Sciatic nerve (tissue), 2 donors: ENCODE measurements at regions not wholly inside any gene's neighbourhood (a gene's known extent, or its start where the extent isn't known, plus 50 kb on each side); places are given as distances from the start of the nearest gene placed in this dataset.
A peak's percentile ranks its signal among the peaks of the same experiment; 100 is the strongest.

Experiments
- ATAC-seq: fragments of 200-7000 bp; cut with Tn5 transposase; one replicate; pipeline ENCODE4 v1.9.1; 2020; ENCODE audit warnings: mild to moderate bottlenecking, moderate library complexity
- DNase-seq: peaks from one replicate; pipeline ENCODE4 v3.0.0-alpha.2; 2020; ENCODE audit warnings: low spot score
- intact Hi-C: fragments of 100-400 bp; cut with DNase I; formaldehyde crosslinking; loops from one replicate; pipeline ENCODE4 v1.14.2; 2022
- donor health status: DM: no; HTN: no; CAD: no.
- donor health status: DM: no; HTN: no; CAD: no.

GRCh38 chr6:14614631-14615030, 497.1 kb downstream of the CD83 start:
- no peak for ATAC-seq
- intact Hi-C loops = no loop called here

DNA sequence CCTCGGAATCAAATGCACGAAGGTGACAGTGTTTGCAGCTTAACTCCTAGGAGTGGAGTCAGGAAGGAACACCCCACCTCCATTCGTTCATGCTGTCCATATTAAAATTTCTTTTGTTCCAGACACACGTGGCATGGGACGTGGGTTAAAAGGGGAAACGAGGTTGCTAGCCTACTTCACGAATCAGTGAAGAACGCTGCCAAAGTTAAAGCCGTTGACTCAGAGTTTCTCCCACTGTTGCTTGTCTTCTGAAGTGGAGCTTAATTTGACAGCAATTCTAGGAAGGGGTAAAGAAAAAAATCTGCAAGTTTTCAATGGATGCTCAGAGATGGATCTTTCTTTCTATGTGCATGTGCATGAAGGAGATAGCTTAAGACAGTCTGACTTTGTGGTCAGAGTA, 499.1 kb downstream of the CD83 start:
- ATAC-seq = no peak

More at GRCh38 chr6:14614631-14615030, 497.1 kb downstream of the CD83 start:
- no peak for DNase-seq

DNA sequence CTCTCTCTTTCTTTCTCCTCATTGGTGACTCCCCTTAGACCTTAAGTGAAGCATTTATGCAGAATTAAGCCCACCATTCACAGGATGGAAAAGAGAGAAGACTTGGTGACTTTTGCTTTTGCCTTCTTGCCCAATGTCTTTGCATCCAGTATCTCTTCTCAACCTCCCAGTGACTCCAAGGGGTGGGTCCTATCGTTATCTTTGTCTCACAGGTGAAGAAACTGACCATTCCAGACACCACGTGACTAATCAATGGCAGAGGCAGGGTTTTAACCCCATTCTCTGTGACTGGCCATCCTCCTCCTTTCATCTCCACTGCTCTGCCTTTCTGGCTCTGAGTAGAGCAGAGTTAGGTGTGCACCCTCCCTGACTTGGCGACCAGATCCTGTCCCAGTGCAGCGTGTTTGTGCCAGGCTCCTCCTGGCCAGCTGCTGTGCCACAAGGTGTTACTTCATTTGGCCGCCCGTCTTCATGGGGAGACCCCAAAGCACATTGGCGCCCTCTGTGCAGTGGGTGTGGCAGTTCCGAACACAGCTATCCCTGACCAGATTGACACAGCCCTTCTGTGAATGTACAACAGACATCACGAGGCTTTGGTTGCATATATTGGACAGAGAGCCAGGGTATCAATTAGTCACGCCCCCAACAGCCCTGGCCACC, 501.3 kb downstream of the CD83 start:
- DNase-seq (no peak), ATAC-seq (no peak)
- intact Hi-C loops = no loop called here

More for the DNA sequence above, 499.1 kb downstream of the CD83 start:
- DNase-seq = no peak
- intact Hi-C loops = no loop called here

GRCh38 chr6:14619419-14619781, 501.8 kb downstream of the CD83 start:
- intact Hi-C loops = no loop called here
- DNase-seq (no peak), ATAC-seq (no peak)

DNA sequence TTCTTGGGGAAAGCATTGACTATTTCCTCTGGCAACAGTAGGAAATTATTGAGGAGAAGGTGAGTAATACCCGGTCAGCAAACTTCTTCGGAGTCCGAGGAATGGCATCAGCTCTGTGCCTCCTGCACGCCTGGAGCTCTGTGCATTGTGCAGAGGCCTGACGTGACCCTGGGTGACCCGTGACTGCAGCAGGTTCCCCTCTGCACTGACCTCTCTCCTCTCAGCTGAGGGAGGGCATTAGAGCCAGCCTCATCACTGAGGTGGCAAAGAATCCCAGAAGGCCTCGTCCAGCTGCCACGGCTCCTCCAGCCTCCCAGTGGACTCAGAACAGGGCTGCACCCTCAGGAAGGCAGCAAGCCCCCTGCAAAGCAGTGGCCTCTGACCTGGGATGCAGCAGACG, 502.9 kb downstream of the CD83 start:
- no peak for ATAC-seq
- DNase-seq = no peak
- intact Hi-C loops = no loop called here

DNA sequence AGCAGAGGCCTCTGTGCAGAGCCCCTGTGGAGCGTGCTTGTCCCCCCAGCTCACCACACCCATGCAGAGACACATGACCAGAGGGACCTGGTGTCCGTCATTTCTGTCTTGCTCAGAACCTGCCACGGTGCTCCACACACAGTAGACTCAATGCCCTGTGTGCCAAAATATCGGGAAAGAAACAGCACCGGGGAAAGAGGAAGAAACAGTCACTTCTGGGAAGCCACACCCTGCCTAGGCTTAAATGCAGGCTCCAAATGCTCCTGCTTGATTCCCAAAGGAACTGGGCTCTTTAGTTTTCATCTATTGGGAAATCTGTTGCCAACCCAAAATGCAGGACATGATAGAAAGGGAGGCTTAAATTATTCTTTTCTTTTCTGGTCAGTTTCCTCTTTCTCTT, 503.9 kb downstream of the CD83 start:
- intact Hi-C loops = no loop called here
- no peak for ATAC-seq
- no peak for DNase-seq

- no peak for ATAC-seq
- no peak for DNase-seq
- intact Hi-C loops = no loop called here
These were observed 504.5 kb downstream of the CD83 start for GRCh38 chr6:14622085-14622484.

GRCh38 chr6:14622909-14623505, 505.4 kb downstream of the CD83 start:
- intact Hi-C loops = no loop called here
- ATAC-seq = no peak
- no peak for DNase-seq

DNA sequence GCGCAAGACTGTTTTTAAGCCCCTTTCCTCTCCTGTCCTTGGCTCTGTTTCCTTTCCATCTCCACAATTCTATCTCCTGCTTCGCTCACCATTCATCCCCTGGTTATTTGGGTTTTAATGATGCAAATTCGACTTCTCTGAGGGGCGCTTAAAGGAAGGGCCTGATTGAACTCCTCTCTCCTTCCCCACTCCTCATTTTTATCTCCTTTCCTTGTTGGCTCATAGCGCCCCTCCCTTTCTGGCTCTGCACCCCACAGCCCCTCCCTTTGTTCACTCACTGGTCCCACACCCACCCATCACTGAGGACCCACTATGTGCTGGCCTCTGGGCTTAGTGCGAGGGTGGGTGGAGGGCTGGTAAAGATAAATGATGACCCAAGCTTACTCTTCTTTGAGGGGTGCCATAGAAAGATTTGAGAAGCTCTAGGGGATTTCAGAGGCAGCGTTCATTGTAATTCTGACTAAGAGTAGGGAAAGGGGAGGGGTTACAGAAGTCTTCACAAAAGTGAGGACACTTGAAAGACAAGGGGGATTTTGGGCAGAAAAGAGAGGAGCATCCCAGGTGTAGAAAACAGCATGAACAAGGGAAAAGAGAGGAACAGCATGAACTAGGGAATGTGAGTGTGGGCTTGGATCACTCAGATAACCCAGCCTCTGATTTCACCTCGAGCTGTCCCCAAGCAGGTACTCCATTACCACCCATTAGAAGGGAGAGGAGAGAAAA, 507.8 kb downstream of the CD83 start:
- no peak for ATAC-seq
- intact Hi-C loops = no loop called here

GRCh38 chr6:14626556-14626955, 509.0 kb downstream of the CD83 start:
- no peak for DNase-seq
- ATAC-seq = no peak
- intact Hi-C loops = no loop called here

More for the DNA sequence above, 507.8 kb downstream of the CD83 start:
- no peak for DNase-seq

DNA sequence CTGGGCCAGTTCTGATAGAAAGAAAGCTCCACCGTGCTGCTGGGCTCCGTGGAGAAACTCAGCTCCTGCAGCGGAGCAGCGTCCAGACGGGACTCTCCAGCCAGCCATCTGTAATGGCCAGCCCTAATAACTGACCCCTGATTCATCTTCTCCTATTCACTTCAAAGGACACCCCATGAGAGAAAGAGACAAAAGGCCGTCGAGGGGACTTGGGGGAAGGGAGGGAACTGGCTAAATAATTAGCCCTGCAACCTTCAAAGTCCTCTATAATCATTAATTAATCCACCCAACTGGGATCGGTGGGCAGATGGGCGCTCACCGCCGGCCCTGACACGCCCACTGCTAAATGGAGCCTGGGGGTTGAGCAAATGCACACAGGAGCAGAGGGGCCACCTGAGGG, 512.4 kb downstream of the CD83 start:
- ATAC-seq = no peak

DNA sequence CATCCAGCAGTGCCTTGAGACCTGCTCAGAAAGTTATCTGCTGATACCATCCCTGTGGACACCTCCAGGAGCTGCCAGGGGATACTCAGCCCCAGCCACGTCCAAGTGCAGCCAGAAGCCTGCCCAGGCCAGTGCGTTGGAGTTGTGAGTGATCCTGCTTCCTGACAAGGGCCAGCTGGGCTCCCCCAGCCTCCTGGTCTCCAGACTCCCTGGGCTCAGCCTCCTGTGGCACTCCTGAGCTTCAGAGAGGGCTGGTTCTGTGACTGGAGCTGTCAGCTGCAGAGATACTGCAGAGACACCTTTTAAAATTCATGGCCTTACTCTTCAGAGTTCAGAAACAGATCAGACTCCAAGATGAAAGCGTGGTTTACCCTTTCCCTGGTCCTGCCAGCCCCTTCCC, 515.9 kb downstream of the CD83 start:
- no peak for DNase-seq
- intact Hi-C loops = no loop called here
- ATAC-seq = no peak

More for the DNA sequence above, 512.4 kb downstream of the CD83 start:
- intact Hi-C loops = no loop called here
- no peak for DNase-seq

DNA sequence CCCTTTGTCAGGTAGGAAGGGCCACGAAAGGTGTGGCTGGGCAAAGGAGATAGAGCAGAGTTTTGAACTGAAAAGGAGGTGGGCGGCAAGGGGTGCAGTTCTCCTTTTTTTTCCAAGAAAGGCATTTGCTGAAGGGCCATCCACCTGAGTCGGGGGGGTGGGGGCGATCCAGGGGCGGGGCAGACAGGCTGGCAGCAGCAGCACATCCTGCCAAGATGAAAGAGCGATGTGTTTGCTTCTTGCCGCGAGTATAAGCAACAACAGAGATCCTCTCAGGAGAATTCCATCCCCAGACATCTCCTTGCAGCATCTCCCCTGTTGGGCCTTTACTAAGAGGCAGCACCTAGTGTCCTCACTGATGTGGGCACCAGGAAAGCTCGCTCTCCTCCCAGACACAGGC, 516.5 kb downstream of the CD83 start:
- DNase-seq (no peak), ATAC-seq (no peak)

DNA sequence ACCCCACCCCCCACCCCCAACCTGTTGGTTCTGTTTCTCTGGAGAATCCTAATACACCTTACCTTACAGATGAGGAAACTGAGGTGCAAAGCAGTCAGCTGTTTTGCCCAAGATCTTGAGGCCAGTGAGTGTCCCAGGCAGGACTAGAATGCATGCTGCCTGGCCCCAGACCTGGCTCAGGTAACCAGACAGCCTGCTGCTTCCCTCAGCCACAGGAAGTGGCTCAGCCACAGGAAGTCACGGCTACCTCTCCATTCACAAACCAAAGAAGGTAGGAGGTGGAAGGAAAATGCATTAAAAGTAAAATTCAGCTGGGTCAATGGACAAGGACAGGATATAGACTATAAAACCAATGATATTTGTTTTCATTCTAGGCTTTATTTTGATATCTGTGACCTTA, 517.6 kb downstream of the CD83 start:
- DNase-seq = no peak
- no peak for ATAC-seq
- intact Hi-C loops = no loop called here

More for the DNA sequence above, 516.5 kb downstream of the CD83 start:
- intact Hi-C loops = no loop called here

DNA sequence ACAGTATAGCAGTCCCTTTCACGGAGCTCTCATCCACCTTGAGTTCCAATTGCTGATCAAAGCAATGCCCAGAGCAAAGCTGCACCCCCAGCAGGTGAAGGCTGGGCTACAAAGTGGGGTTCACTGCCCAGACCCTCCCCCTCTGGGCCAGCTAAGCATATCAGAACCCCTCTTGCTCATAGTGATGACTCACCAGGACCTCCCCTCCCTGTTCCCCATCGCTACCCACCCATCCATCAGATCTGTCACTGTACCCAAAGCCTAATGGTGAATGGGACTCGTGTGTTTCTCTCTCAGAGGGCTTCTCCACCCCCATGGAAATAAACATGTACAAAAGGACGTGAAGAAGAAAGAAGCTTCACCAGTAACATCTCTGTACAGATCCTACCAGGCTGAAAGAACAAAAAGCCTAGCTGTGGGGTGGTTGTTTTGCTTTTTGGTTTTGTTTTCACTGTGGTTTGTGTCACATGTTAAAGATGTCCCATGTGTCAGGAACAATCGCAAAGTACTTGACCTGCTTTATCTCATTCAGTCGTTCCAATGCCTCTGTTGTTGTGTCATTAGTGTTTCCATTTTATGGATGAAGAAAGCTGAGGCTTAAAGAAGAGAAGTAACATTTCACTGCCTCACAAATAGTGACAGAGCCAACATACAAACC, 518.5 kb downstream of the CD83 start:
- ATAC-seq (no peak), DNase-seq (no peak)
- intact Hi-C loops = no loop called here

GRCh38 chr6:14638435-14638905, 520.9 kb downstream of the CD83 start:
- DNase-seq (no peak), ATAC-seq (no peak)
- intact Hi-C loops = no loop called here

- ATAC-seq (peak; percentile 72), DNase-seq (no peak)
- intact Hi-C loops = no loop called here
These were observed 521.6 kb downstream of the CD83 start for GRCh38 chr6:14638906-14639761.

GRCh38 chr6:14639983-14640599, 522.5 kb downstream of the CD83 start:
- ATAC-seq (no peak), DNase-seq (no peak)
- intact Hi-C loops = no loop called here

DNA sequence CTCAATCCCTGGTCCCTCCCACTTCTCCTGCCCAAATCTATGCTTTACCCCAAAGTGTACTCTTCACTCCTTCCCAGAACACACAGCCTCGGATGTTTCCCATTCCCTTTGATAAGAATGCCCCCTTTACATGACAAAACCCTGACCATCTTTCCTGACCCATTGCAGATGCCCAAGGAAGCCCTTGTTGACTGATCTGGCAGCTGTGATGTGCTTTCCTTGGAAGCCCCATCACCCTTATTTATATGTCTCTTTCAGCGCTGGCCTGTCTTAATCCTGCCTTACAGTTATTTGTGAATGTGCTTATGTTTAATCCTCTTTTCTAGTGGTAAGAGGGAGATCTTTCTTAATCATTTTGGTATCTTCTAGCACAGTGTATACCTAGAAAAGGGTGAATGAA, 523.1 kb downstream of the CD83 start:
- intact Hi-C loops = no loop called here
- ATAC-seq = no peak
- no peak for DNase-seq
